OCI-LY7 (cell line): ENCODE measurements at regions not wholly inside any gene's neighbourhood (a gene's known extent, or its start where the extent isn't known, plus 50 kb on each side); places are given as distances from the start of the nearest gene placed in this dataset.

Source experiments
- CTCF ChIP-seq: fragments of 200-600 bp; sonication (generic); conservative IDR thresholded peaks from 2 replicates; pipeline ENCODE4 v1.5.1; 2014; ENCODE audit warnings: mild to moderate bottlenecking, antibody characterized with exemption, low read length, moderate library complexity, mixed read lengths
- EZH2phosphoT487 ChIP-seq: fragments of 200-600 bp; sonication (generic); IDR thresholded peaks from 2 replicates; pipeline ENCODE4 v1.6.1; 2018; ENCODE audit warnings: low read depth, borderline replicate concordance, mild to moderate bottlenecking, mixed run types, antibody characterized with exemption, low read length, moderate library complexity, mixed read lengths

GRCh38 chr1:199696225-199696624 is 331.3 kb upstream of the NR5A2 start:
- TF ChIP-seq CTCF (no peak), EZH2phosphoT487 (no peak)
